Endothelial cell of umbilical vein (primary cell): ENCODE measurements at regions not wholly inside any gene's neighbourhood (a gene's known extent, or its start where the extent isn't known, plus 50 kb on each side); places are given as distances from the start of the nearest gene placed in this dataset.

Experiments used
- EZH2 ChIP-seq: IDR thresholded peaks from 2 replicates; pipeline ENCODE4 v1.6.1; 2012; ENCODE audit warnings: borderline replicate concordance, low read depth, mild to moderate bottlenecking, moderate library complexity, low read length, inconsistent platforms; ENCODE audit not compliant: severe bottlenecking
- GATA2 ChIP-seq: IDR thresholded peaks from 2 replicates; pipeline ENCODE4 v1.7.0; 2011; ENCODE audit warnings: low read depth, mild to moderate bottlenecking, moderate library complexity, mixed read lengths, low read length; ENCODE audit not compliant: insufficient read length, insufficient read depth
- POLR2A ChIP-seq: IDR thresholded peaks from 2 replicates; pipeline ENCODE4 v1.6.1; 2012; ENCODE audit warnings: low read depth, mild to moderate bottlenecking, control low read depth, low read length
- POLR2AphosphoS5 ChIP-seq: IDR thresholded peaks from 2 replicates; pipeline ENCODE4 v1.6.1; 2012; ENCODE audit warnings: low read depth, mild to moderate bottlenecking, control low read depth, low read length, moderate library complexity; ENCODE audit not compliant: insufficient read depth
- TF ChIP-seq, protein P1 (sequence below), 2 donors: IDR thresholded peaks; 1 replicate in 1 of 2; 2 replicates in 1 of 2; pipeline ENCODE4 v1.5.1; 2011; ENCODE audit warnings: low read length in 2 of 2, mild to moderate bottlenecking in 2 of 2, moderate library complexity in 2 of 2, control low read depth in 1 of 2, inconsistent platforms in 1 of 2, low read depth in 1 of 2; ENCODE audit not compliant: insufficient read depth in 1 of 2; ENCODE audit errors: extremely low read depth in 1 of 2
- TF ChIP-seq, protein P2 (sequence below): IDR thresholded peaks from 2 replicates; pipeline ENCODE4 v1.6.1; 2011; ENCODE audit not compliant: insufficient read depth, insufficient read length

DNA sequence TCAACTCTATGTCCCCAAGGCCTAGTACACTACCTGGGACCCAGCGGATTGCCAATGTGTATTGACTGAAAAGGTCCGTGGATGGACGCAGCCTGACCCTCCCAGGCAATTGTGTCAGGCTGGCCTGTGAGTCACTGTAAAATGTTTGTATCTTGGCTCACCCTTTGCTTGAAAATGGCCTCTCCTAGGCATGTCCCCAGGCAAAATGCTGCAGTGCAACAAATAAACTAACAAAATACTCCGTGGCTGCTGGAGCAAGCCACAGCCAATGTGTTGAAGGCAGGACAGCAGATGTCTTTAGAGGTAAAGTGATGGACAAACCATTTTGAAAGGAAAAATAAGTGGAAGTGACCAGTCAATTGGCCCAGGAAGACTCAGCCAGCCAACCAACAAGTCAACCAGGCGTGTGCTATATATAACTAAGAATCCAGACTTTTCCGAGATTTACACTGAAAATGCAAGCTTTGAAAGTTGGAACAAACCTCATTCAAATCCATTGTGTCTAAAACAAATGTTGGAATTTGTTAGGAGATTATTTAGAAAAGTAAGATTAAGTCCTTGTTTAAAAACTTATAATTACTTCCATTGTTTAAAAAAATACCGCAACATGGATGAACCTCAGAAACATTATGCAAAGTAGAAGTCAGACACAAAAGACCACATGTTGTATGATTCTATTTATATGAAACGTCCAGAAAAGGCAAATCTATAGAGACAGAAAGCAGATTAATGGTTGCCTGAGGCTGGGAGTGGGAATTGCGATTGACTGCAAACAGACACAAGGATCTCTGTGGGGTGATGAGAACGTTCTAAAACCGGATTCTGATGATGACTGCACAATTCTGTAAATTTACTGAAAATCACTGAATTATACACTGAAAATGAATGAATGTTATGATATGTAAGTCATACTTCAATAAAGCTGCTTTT lies 191.2 kb downstream of the TLE3 start:
- TF ChIP-seq, protein P1, sequence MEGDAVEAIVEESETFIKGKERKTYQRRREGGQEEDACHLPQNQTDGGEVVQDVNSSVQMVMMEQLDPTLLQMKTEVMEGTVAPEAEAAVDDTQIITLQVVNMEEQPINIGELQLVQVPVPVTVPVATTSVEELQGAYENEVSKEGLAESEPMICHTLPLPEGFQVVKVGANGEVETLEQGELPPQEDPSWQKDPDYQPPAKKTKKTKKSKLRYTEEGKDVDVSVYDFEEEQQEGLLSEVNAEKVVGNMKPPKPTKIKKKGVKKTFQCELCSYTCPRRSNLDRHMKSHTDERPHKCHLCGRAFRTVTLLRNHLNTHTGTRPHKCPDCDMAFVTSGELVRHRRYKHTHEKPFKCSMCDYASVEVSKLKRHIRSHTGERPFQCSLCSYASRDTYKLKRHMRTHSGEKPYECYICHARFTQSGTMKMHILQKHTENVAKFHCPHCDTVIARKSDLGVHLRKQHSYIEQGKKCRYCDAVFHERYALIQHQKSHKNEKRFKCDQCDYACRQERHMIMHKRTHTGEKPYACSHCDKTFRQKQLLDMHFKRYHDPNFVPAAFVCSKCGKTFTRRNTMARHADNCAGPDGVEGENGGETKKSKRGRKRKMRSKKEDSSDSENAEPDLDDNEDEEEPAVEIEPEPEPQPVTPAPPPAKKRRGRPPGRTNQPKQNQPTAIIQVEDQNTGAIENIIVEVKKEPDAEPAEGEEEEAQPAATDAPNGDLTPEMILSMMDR (IDR thresholded peaks at IDR 0.05; ENCODE audit: extremely low read depth in 1 of 2, insufficient read depth in 1 of 2, low read depth in 1 of 2, low read length in 2 of 2), result no peak
- no peak for TF ChIP-seq POLR2AphosphoS5
- TF ChIP-seq, protein P2, sequence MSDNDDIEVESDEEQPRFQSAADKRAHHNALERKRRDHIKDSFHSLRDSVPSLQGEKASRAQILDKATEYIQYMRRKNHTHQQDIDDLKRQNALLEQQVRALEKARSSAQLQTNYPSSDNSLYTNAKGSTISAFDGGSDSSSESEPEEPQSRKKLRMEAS, result no peak
- no peak for TF ChIP-seq POLR2A
- no peak for TF ChIP-seq EZH2
- no peak for TF ChIP-seq GATA2
